NCI-H774 (cell line): ENCODE measurements at regions not wholly inside any gene's neighbourhood (a gene's known extent, or its start where the extent isn't known, plus 50 kb on each side); places are given as distances from the start of the nearest gene placed in this dataset.

ENCODE experiments used
- DNase-seq: peaks from one replicate; lab custom pipeline; 2025; lab: John Stamatoyannopoulos, UW

DNA sequence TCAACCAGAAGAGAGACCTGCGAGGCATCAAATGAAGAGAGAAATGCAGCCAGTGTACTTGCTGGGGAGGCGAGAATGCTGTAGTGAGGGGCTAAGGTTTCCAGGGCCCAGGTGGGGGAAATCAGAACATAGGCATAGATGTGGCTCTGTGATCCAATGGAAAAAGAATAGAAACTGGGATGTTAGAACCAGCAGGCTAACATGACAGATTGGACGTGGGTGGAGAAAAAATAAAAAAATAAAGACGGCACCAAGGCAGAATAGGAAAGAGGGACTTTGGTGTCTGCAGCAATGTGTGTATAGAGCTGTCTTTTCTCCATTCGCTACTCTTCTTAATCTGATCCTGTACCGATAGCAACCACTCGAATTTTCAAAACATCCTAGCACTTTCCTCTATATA lies 381.0 kb upstream of the NBEA start:
- no peak for DNase-seq

DNA sequence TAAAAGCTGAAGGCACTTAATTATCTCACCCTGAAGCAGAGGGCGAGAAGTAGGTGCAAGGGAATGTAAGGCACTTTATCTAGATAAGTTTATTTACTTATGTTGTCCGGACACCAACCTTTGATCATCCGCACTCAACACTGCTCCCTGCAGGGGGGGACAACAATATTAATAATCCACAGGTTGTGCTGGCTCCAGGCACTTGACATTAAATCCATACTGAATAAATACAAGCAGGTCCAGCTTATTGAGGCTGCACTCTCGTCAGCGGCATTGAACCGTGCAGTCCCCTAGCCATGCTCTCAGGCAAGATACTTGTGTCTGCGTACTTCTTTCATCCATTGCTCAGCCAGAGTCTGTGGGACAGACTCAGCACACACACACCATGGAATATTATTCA lies 374.5 kb upstream of the NBEA start:
- no peak for DNase-seq

DNA sequence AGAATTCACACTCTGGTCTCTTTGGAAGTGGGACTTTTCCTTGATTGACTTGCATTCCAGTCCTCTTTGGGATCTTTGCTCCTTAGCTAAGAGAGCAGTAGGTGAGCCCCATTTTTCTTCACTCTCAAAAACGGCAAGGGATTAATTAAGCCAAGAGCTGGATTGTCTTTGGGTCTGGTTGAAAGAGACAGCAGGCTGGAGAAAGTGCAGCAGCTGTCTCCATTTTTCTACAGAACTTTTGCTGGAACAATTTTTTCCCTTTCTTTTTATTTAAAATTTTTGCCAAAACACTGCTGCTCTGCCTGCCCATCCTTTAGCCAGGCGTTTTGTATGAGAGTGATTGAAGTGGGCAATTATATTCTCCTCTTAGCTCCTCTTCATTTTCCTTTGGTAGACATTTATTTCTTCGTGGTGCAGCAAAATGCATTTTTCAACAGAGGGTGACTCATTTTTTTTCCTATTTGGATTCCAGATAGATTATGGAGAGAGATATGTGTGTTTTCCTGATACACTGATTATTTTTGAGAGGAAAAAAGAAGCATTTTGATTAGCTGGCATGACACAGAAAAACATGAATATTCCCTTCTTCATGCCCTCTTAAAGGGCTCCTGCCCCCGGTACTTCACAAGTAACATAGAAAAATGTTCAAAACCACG lies 371.2 kb upstream of the NBEA start:
- DNase-seq, result no peak

DNA sequence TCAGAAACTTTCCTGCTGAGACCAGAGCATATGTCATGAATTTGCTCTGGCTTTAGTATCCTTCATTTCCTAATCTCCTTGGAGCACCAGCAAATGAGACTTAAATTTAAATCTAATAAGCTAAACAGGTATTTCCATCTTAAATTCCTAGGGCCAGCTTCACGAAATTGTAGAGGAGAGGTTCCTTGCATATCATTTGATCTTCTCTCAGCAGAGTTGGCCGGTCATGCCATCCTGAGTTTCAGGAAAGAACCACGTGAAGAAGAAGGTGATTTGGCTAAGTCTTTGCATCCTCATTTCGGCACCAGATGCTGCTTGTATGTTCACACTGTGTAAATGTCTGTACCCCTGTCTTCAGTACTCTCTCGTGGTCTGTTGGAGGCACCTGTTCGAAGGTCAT lies 370.4 kb upstream of the NBEA start:
- no peak for DNase-seq

DNA sequence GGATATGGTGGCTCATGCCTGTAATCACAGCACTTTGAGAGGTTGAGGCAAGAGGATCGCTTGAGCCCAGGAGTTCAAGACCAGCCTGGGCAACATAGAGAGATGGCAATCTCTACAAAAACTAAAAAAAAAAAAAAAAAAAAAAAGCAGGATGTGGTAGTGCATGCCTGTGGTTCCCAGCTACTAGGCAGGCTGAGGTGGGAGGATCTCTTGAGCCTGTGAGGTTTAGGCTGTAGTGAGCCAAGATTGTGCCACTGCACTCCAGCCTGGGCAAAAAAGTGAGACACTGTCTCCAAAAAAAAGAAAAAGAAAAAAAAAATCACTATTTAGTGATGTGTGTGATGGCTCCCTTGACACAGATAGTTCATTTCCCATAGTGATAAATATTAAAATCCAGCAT lies 365.0 kb upstream of the NBEA start:
- DNase-seq, result no peak

DNA sequence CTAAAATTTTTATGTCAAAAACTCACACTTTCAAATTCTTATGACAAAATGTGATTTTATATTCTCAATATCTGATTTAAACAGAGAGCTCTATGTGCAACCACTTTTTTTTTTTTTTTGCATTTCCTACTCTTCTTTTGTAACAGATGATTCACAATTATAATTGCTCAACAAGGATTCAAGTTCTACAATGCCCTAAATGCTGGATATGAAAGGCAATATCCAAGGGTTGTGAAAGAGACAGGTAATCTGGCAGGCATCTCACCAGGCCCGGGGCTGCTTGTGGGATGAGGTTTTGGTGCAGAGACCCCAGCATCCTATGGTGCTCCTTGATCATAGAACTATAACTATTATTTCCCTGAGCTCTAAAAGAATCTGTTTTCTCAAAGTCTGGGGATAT lies 363.6 kb upstream of the NBEA start:
- no peak for DNase-seq

DNA sequence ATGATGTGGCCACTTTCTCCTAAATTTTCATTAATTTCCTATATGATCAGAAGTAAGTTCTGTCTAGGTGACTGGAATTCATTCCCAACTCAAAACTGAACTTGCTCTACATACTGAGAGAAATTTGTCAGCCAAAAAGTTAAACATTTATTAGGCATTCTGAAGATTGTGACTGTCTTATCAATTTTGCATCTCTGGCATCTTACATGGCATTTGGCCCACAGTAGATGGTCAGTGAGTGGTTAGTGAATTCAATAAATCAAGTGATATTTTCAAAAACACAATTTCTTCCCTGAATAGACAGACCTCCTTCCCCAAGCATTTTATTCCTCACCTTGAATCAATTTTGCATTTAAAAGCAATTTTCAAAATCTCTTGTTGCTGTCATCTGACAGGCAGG lies 363.2 kb upstream of the NBEA start:
- no peak for DNase-seq

DNA sequence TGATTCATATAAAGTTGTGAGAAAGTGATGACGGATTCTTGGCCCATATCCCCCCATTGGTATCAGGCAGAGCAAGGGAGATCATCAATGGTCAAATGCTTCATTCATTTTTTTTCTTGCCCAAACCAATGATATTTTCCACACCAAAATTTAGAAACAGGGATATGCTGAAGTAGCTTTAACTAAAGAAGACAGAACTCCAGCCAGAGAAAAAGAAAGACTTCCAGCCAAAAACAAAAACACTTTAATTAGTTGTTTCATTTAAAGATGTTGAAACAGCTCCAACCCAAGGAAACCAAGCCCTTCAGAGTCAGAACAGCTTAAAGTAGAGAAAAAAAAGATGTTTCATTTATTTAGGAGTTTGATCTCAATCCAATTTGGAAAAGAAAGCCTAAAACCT lies 358.9 kb upstream of the NBEA start:
- DNase-seq, result no peak

DNA sequence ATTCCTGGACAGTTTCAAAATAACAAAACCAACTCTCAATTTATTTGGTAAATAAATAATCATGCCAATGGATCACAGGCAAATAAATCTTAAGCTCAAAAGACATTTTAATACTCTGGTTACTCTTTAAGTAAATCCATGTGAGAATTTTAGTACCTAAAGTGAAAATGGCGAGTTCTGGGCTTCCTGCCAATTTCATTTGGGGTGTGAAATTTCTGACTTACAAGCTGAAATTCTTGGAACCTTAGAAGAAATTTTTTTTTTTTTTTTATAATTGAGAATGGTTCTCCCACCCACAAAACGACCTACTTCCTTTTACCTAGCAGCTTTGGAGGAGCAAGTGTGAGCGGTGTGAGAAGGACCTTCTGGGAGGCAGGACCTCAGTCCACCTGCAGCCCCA lies 354.5 kb upstream of the NBEA start:
- DNase-seq, result no peak

DNA sequence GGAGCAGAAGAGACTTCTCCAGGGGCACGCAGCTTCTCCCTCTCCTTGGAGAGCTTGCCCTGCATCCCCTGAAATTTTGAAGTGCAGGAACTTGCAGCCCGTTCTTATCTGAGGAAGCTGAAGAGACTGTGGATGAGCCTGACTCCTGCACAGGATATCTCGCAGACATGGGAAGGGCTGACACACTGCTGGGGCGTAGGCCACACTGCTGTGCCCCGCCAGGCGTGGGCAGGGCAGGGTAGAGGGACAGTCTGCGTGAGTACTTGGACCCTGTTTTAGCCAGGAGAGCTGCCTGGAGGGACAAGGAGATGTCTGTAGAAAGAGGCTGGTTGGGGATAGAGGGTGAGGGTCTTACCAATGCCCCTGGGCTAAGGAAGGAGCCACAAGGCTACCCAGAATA lies 353.7 kb upstream of the NBEA start:
- DNase-seq, result no peak

DNA sequence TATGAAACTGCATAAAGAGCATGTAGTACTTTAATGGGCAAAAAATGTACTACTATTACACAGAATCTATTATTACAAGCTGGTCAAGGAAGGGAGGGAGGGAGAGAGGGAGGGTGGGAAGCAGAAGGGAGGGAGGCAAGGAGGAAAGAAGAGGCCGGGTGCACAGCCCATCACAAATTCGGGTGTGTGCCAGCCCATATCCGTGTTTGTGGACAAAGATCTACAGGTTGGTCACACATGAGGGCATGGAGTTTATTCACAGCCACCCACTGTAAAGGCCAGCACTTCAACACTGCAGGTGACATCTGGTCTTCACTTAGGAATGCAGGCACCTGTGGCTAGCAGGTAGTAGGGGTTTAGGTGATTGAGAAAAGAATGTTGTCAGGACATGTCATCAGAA lies 352.5 kb upstream of the NBEA start:
- DNase-seq, result no peak

DNA sequence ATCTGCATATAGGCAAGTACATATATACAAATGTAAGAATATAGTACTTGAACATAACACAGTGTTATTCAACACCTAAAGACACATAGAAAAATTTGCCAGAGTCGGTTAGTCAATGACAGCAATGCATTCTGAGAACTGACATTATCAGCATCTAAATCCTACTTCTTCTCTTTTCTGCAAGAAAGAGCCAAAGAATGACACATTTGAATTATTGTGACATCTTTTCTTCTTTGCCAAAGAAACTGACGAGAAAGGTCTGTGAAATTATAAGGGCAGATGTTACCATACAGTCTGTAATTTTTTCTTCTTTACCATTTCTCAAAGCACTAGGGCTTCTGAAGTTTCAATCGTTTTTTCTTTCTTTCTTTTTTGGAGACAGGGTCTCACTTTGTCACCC lies 350.9 kb upstream of the NBEA start:
- no peak for DNase-seq

DNA sequence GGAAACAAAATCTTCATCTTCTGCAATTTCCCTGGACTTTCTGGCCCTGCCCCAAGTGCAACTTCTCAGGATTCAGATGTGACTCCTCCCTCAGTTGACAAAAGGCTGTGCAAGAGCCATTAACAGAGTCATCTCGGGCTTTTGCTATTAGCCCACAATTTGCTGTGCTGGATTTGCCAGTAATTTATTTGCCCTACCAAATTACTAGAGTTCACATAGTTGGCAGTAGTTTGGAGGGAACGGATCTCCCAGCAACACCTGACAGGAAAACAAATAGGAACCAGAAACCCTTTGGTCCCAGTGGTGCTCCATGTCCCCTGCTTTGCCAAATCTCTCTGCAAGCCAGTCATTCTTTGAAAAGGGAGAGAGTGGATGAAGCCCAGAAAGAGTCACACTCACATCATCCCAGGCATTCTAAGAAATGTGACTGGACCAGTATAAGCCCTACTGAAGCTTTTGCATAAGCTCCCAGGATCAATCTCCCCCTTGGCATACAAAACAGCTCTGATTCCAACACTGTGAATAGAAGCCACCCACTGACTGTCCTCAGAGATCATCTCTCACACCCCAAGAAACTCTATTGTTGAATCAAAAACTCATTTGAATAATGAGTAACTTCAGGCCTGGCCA lies 350.1 kb upstream of the NBEA start:
- DNase-seq, result no peak

DNA sequence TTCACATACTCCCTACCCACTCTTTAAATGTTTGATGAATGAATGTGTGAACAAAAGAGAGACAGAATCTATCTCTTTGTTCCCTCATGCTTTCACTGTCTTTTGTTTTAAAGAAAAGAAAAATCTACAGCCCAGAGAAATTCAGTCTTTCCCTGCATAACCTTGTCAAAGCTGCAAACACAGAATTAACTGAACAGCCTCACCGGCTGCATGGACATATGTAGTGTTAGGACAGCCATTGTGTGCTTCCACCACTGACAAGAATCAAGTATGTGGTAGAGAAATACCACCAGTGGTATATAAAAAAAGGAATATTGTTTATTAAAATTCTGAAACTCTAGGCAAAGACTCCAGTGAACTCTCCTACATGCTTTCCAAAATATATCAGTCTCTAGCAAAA lies 348.4 kb upstream of the NBEA start:
- no peak for DNase-seq

DNA sequence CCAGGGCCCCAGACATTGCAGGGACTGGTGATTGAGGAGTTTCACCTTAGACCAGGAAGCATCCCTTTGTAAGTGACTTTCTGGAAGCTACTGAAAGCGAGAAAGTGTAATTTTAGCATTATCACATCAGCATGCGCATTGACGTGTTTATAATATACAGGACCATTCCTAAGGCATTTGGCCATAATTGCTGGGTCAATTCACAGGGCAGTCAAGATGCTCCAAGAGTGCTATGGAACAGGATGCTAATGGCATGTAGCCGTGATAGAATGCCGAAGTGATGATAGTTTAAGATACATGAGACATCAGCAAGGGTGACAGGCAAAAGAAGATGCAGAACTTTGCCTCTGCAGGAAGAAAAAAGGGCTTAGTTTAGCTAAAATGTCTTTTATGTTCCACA lies 347.6 kb upstream of the NBEA start:
- DNase-seq, result no peak

DNA sequence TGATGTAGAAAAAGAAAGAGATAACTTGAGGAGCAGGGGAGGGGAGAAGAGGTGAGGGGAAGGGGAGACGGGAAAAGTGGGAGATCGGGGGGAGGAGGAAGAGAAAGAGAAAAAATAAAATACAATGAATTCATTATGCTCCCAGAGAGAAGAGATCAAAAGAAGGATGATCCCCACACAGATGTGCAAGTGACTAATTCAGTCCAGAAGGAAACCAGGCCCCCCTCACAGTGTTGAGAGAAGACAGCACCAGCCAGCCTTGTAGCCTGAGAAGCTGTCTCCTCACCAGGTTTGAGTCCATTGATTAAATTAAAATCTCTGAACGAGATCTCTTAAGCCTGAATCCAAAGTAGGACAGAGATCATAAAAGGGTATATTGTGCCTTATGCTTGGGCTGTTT lies 333.7 kb upstream of the NBEA start:
- DNase-seq, result no peak

DNA sequence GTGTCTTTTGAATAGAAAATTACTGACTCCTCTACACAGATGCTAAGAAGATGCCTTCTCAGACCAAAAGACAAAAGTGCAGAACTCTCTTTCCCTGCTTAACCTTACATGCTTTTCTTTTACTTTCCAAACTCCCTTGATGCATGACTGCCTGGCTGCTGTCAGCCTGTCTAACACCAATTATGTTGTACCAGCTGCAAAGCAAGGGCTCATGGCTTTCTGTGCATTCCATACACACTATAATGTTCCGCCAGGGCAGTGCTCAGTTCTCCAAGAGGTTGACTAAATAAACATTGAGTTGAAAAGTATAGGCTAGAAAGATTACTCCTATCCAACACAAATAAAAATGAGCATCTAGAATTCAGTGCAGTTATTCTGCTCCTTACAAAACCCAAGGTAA lies 330.4 kb upstream of the NBEA start:
- DNase-seq, result no peak

DNA sequence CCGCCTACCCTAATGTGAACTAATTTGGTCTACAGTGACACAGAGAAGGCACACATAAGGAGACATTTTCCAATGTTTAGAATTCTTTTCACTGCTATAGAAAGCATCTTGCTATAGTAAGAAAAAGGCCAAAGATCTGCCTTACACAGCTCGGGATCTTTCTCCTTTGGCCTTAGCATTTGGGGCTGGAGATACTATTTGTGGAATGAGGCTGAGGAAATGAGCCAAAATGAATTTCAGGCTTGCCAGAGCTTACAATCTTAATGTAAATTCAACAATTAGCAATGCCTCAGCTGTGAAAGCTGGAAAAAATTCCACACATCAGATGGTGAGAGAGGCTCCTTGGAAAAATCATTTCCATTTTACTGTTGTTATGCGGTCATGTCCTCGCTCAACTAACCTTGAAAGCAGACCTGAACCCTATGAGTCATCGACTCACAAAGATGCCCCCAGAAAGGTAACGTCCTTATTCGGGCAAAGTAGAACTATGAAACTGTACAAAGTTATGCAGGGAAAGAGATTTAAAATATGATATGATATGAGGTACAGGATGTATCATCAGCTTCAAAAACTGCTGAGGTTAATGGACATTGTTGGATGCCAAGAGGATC lies 324.5 kb upstream of the NBEA start:
- no peak for DNase-seq

DNA sequence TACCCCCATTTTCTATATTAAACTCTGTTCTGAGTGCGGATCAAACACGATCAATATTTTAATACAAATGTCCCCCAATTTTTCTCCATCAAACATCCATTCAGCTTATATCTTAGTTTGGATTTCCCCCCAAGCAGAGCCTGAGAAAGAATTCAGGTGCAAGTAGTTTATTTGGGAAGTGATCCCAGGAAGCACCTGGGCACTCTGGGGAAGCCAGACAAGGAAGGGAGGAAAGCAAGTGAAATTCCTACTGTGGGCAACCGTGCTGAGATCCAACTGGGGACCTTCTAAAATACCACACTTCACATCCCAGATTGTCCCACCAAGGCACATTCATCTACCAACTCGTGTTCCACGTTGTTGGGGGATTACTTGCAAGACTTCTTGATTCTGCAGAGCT lies 323.4 kb upstream of the NBEA start:
- DNase-seq, result no peak

DNA sequence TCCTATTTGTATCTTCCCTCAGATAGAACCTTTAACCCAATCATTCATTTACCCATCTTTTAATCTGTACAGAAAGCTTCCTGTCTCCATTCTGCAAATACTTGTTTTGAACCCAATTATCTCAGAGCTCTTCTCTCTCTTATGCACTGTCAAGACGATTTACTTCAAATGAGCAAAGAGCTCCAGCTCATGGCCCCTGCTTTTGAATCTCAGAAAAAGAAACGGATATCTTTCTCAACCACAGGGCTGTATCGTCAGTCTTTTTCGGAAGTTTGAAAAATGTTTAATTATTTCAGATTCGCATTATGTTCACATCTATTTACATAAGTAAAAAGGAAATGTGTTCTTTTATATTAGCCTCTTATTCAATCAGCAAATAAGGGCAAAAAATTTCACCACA lies 322.7 kb upstream of the NBEA start:
- no peak for DNase-seq

DNA sequence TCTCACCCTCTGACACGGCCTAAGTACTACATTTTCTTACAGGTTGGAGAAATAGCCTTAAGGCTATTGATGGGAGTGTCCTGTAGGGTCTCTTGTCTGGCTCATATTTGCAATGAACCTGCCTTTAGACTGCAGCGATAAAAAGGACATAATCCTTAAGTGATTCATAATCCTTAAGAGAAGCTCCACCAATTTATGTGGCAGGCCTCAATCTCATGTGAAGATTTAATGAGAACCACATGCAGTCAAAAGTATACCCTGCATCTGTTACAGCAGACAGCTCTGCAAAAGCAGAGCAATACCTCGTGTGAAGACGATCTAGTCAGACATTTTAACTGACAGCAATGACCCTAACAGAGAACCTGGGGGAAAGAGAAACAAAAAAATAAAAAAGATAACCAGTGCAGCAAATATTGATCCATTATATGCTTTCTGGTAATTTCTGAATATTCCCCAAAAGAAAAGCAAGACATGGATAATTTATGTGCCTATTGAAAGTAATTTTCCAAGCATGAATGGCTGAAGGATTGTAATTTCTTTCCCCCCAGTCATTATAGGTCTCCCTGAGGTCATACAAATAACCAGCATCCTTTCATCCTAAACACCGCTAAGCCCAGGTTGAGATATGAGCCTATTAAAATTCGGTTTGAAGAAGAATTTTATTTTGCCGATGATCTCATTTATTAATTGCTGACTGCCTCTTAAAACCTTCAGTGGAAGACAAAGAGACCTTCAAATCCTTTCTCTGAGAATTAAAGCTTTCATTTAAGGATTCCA lies 321.8 kb upstream of the NBEA start:
- DNase-seq, result no peak

DNA sequence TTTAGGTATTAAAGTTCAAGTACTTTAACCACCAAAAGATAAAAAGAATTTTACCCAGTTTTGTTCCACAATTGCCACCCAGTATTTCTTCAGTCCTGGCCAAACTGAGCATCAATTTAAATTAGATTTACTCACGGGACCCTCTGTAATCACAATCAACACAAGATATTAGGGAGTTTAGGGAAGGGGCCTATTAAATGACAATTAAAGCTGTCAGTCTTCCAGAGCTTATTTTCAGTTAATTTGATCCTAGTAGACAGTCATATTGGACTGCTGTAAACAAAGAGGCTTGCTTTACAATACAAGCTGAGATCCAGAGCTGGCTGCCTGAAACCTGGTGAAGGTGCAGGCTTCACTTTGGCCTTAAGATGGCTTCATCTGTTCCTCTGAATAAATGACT lies 321.2 kb upstream of the NBEA start:
- no peak for DNase-seq

DNA sequence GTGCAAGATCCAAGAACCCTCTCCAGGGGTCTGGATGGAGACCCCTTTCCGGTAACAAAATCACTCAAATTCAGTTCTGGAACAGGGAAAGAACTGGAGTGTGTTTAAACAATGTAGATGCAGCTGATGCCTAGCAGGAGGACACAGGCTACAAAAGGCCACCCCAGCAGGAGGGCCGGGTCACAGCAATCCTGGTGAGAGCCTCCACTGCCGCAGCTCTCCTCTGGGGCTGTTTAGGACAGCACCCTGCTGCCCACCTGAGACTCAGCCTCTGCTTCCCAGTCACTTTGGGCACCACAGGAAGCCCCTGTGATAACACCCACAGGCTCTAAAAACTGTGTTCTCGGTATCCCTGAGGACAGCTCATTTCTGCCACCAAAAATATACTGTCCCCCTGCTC lies 318.7 kb upstream of the NBEA start:
- DNase-seq, result no peak
